Lower leg skin (tissue), 4 donors: ENCODE measurements at regions not wholly inside any gene's neighbourhood (a gene's known extent, or its start where the extent isn't known, plus 50 kb on each side); places are given as distances from the start of the nearest gene placed in this dataset.

Source experiments
- DNase-seq, 2 donors: peaks; one replicate each; pipeline ENCODE4 v3.0.0-alpha.2; 2019; ENCODE audit warnings: low spot score in 2 of 2
- H3K4me3 ChIP-seq: fragments of 200-600 bp; sonication (generic); 2 replicates; pipeline ENCODE4 v1.5.1; 2017; ENCODE audit warnings: mild to moderate bottlenecking, low read depth; ENCODE audit not compliant: poor library complexity, severe bottlenecking
- POLR2A ChIP-seq, 2 donors: fragments of 450-650 bp; IDR thresholded peaks; one replicate each; pipeline ENCODE4 v1.6.1; 2016 to 2017; ENCODE audit warnings: antibody characterized with exemption in 2 of 2, mild to moderate bottlenecking in 1 of 2, moderate library complexity in 1 of 2
- WGBS, 2 donors: methylation state at CpG; one replicate each; pipeline ENCODE4 v1.1.5; 2018; 5-methylcytosine and 5-hydroxymethylcytosine counted together
- intact Hi-C: fragments of 100-400 bp; cut with DNase I; formaldehyde crosslinking; loops from one replicate; pipeline ENCODE4 v1.15.0; 2023; ENCODE audit warnings: low total_unique reads
- TF ChIP-seq, protein P1 (sequence below), 3 donors: fragments of 450-650 bp; IDR thresholded peaks; one replicate each; pipeline ENCODE4 v1.5.1; 2016; ENCODE audit warnings: antibody characterized with exemption in 3 of 3, mild to moderate bottlenecking in 3 of 3, moderate library complexity in 2 of 3

DNA sequence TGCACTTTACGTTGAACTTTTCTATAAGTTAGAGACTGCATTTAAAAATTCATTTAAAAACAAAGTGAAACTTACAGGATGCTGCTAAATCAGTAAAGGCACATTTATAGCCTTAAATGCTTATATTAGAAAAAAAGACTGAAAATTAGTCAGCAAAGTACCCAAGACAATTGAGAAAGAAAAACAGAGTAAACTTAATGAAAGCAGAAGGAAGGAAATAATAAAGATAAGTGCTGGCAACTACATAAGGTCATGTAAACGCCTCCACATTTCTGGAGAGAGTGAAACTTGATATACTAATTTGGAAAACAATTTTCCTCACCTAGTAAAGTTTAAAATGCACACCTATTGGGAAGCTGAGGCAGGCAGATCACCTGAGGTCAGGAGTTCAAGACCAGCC is 58.2 kb upstream of the ACAN start:
- no peak for DNase-seq
- TF ChIP-seq POLR2A (IDR thresholded peaks at IDR 0.05), result no peak
- TF ChIP-seq, protein P1, sequence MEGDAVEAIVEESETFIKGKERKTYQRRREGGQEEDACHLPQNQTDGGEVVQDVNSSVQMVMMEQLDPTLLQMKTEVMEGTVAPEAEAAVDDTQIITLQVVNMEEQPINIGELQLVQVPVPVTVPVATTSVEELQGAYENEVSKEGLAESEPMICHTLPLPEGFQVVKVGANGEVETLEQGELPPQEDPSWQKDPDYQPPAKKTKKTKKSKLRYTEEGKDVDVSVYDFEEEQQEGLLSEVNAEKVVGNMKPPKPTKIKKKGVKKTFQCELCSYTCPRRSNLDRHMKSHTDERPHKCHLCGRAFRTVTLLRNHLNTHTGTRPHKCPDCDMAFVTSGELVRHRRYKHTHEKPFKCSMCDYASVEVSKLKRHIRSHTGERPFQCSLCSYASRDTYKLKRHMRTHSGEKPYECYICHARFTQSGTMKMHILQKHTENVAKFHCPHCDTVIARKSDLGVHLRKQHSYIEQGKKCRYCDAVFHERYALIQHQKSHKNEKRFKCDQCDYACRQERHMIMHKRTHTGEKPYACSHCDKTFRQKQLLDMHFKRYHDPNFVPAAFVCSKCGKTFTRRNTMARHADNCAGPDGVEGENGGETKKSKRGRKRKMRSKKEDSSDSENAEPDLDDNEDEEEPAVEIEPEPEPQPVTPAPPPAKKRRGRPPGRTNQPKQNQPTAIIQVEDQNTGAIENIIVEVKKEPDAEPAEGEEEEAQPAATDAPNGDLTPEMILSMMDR (IDR thresholded peaks at IDR 0.05), result no peak
- WGBS, 2 donors, result 39 to 50% methylated on average over 2 of the region's 2 CpGs
- intact Hi-C loops, result no loop called here
- H3K4me3 ChIP-seq, result no peak overlapping the region

DNA sequence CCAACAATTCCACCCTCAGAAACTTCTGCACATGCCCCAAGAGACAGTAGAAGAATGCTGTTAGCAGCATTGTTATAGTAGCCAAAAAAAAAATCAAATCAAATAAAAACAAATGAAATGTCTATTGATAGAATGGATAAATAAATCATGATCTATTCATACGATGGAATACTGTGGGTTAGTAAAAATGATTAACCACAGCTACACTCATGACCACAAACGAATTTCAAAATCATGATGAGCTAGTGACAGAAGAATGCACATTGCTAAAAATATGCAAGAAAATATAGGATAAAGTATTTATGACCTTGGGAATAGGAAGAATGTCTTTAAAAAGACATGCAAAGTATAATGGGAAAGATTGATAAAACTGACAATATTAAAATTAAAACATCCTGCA is 57.5 kb upstream of the ACAN start:
- no peak for DNase-seq
- TF ChIP-seq POLR2A (IDR thresholded peaks at IDR 0.05), result no peak
- intact Hi-C loops, result no loop called here
- 20 to 30% methylated on average over 2 of the region's 2 CpGs for WGBS, 2 donors
- H3K4me3 ChIP-seq, result no peak overlapping the region

DNA sequence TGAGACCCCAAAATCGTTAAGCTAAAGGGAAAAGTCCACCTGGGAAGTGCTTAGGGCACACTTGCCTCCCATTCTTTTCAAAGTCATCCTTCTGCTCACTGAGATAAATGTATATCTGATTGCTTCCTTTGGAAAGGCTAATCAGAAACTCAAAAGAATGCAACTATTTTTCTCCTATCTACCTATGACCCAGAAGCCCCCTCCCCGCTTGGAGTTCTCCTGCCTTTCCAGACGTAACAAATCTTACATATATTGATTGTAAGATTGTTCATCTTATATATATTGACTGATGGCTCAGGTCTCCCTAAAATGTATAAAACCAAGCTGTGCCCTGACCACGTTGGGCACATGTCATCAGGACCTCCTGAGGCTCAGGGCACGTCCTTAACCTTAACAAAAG is 56.8 kb upstream of the ACAN start:
- TF ChIP-seq, protein P1 (IDR thresholded peaks at IDR 0.05), result no peak
- no peak for TF ChIP-seq POLR2A (IDR thresholded peaks at IDR 0.05)
- DNase-seq, result no peak
- WGBS, 2 donors, result 65% methylated on average over 5 of the region's 5 CpGs
- H3K4me3 ChIP-seq, result no peak overlapping the region
- intact Hi-C loops, result no loop called here

DNA sequence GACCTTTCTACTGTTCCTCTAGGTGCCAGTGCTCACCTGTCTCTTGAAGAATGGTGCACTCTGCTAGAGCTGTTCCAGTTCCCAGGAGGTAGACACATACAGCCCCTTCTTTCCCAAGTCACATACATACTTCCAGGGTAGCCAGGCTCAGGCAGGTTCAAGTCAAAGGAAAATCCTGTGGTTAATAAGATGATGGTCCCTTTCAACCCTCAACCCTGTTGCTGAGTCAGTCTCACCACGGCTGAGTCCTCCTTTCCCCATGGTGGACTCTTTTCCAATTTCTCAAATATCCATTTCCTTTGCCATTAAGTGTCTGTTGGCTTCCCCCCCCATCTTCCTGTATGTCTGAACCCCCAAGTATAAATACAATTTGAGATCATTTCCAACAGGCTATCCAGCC is 56.1 kb upstream of the ACAN start:
- no peak overlapping the region for H3K4me3 ChIP-seq
- DNase-seq, result no peak
- TF ChIP-seq, protein P1 (IDR thresholded peaks at IDR 0.05), result no peak
- no peak for TF ChIP-seq POLR2A (IDR thresholded peaks at IDR 0.05)
- WGBS, 2 donors, result 70 to 72% methylated on average over 1 of the region's 1 CpG
- intact Hi-C loops, result no loop called here

DNA sequence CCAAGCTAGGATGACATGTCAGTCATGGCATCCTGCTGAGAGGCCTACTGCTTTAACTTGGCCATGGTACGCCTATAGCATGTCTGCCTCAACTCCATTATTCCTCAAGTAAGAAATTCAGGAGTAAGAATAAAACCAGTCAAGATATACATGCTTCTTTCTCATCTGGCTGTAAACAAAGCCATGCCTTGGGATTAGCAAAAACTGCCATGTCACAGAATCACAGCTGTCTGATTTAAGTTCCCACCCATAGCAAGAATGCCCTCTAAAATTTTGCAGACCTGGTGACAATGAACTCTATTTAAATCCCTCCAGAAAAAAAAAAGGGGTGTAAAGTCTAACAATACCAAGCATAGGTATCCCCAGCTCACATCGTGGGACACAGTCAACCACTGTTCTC is 55.6 kb upstream of the ACAN start:
- intact Hi-C loops, result no loop called here

DNA sequence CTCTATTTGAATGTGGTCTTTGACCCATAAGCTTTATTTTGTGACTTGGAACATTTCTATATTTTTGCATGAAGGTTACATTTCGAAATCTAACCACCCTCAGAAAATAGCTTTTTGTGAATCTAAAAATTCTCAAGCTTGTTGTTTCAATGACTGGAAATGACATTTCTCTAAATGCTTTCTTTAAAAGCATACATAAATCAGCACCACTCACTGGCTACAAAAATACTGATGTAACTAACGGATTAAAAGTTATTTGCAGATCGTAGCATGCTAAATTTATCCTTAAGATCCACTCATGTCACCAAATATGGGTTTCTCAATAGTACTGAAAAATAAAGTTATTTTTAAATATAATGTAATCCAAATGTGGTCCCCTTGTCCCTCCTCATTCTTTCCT is 55.2 kb upstream of the ACAN start:
- no peak overlapping the region for H3K4me3 ChIP-seq
- intact Hi-C loops, result no loop called here
- no peak for DNase-seq
- WGBS, 2 donors, result 42 to 43% methylated on average over 3 of the region's 3 CpGs
- TF ChIP-seq POLR2A (IDR thresholded peaks at IDR 0.05), result no peak
- TF ChIP-seq, protein P1 (IDR thresholded peaks at IDR 0.05), result no peak

More for the DNA sequence above, 55.6 kb upstream of the ACAN start:
- TF ChIP-seq, protein P1 (IDR thresholded peaks at IDR 0.05), result no peak
- no peak for TF ChIP-seq POLR2A (IDR thresholded peaks at IDR 0.05)
- 72 to 86% methylated on average over 2 of the region's 2 CpGs for WGBS, 2 donors
- no peak overlapping the region for H3K4me3 ChIP-seq
- no peak for DNase-seq
